Suprapubic skin (tissue), 3 donors: ENCODE measurements at regions not wholly inside any gene's neighbourhood (a gene's known extent, or its start where the extent isn't known, plus 50 kb on each side); places are given as distances from the start of the nearest gene placed in this dataset.

Experiments used
- POLR2A ChIP-seq, 2 donors: fragments of 450-650 bp; IDR thresholded peaks; one replicate each; pipeline ENCODE4 v1.6.1; 2017; ENCODE audit warnings: antibody characterized with exemption in 2 of 2, mild to moderate bottlenecking in 2 of 2, moderate library complexity in 2 of 2
- TF ChIP-seq, protein P1 (sequence below), 2 donors: fragments of 200-600 bp in 1 of 2; fragments of 450-650 bp in 1 of 2; sonication (generic) in 1 of 2; IDR thresholded peaks; one replicate each; pipeline ENCODE4 v1.5.1; 2016 to 2019; ENCODE audit warnings: antibody characterized with exemption in 2 of 2, mild to moderate bottlenecking in 1 of 2, moderate library complexity in 1 of 2

DNA sequence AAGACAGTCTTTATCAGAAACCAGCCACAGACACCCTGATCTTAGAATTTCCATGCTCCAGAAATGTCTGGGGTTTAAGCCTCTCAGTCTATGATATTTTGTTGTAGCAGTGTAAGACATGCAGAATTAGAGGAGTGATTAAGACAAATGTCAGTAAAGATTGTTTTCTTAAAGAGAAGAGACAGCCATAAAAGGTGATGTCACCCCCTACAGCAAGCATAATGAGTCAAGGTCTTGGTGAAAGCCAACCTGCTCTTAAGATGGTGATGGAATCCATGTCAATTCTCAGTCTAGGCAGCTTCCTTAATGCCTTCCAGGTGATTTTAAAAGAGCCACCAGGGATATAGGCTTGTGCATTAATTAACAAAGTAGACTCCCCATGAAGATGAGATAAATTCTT is 849.9 kb upstream of the EPHA7 start:
- no peak for TF ChIP-seq POLR2A (IDR thresholded peaks at IDR 0.05)
- TF ChIP-seq, protein P1, sequence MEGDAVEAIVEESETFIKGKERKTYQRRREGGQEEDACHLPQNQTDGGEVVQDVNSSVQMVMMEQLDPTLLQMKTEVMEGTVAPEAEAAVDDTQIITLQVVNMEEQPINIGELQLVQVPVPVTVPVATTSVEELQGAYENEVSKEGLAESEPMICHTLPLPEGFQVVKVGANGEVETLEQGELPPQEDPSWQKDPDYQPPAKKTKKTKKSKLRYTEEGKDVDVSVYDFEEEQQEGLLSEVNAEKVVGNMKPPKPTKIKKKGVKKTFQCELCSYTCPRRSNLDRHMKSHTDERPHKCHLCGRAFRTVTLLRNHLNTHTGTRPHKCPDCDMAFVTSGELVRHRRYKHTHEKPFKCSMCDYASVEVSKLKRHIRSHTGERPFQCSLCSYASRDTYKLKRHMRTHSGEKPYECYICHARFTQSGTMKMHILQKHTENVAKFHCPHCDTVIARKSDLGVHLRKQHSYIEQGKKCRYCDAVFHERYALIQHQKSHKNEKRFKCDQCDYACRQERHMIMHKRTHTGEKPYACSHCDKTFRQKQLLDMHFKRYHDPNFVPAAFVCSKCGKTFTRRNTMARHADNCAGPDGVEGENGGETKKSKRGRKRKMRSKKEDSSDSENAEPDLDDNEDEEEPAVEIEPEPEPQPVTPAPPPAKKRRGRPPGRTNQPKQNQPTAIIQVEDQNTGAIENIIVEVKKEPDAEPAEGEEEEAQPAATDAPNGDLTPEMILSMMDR (IDR thresholded peaks at IDR 0.05) = no peak
